ENCODE measurements at regions not wholly inside any gene's neighbourhood (a gene's known extent, or its start where the extent isn't known, plus 50 kb on each side); places are given as distances from the start of the nearest gene placed in this dataset.

DNA sequence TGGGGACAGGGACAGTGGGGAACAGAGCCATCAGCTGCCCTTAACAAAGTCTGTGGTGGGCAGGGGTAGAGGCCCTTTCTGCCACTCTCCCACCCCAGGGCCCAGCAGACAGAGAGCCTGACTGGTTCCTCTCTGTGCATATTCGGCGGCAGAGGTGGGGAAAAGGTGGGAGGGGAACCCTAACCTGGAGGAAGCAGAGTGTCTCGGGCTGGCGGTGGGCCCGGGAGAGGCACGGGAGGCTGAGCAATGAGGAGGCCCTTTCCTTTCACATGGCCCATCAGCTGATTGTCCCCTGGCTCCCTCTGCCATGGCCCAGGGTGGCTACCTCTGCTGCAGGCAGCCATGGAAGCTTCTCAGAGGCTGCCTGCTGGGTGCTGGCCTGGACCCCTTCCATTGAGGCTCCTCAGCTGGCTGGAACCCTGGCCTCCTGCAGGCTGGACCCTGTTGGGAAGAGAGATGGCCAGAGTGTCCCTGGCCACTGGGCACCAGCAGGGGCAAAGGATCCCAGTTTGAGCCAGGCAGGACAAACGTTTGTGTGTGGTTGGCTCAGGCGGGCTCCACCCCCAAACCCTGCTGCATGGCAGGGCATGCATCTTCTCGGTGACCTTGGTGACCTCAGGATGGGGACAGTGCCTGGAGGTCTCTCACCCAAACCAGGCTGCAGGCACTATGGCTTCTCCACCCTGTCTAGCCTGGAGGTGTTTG is 202.8 kb upstream of the ZNF536 start:
- no TSS peak for BruUV-seq (replicated peaks)

GRCh38 chr19:30170081-30170480 is 202.1 kb upstream of the ZNF536 start:
- H3K9me3 Mint-ChIP-seq (ENCODE audit: unreplicated experiment): no peaks in the 10 kb centered on the region
- no TSS peak for BruUV-seq (replicated peaks)
- no peaks in the 10 kb centered on the region for H3K4me1 Mint-ChIP-seq (ENCODE audit: insufficient read depth, unreplicated experiment)
- ChIA-PET POLR2A (no interaction called here), CTCF (no interaction called here)
- H3K36me3 Mint-ChIP-seq (ENCODE audit: insufficient read depth, unreplicated experiment): no peaks in the 10 kb centered on the region
- no peak overlapping the region for H3K4me3 Mint-ChIP-seq (ENCODE audit: unreplicated experiment)
- no peaks in the 10 kb centered on the region for H3K27me3 Mint-ChIP-seq (ENCODE audit: insufficient read depth, unreplicated experiment)
- H3K27ac Mint-ChIP-seq (ENCODE audit: low read depth, unreplicated experiment): no peak overlapping the region
- DNase-seq (ENCODE audit: unreplicated experiment): no peak
- intact Hi-C loops (cut with micrococcal nuclease): no loop called here
- no peak for TF ChIP-seq CTCF (IDR thresholded peaks at IDR 0.05; ENCODE audit: unreplicated experiment)

More for the DNA sequence above, 202.8 kb upstream of the ZNF536 start:
- no peak overlapping the region for H3K4me3 Mint-ChIP-seq (ENCODE audit: unreplicated experiment)
- no peak for DNase-seq (ENCODE audit: unreplicated experiment)
- intact Hi-C loops (cut with micrococcal nuclease): no loop called here
- ChIA-PET POLR2A (no interaction called here), CTCF (no interaction called here)
- TF ChIP-seq CTCF (IDR thresholded peaks at IDR 0.05; ENCODE audit: unreplicated experiment): no peak
- no peaks in the 10 kb centered on the region for H3K27me3 Mint-ChIP-seq (ENCODE audit: insufficient read depth, unreplicated experiment)
- no peaks in the 10 kb centered on the region for H3K4me1 Mint-ChIP-seq (ENCODE audit: insufficient read depth, unreplicated experiment)
- H3K36me3 Mint-ChIP-seq (ENCODE audit: insufficient read depth, unreplicated experiment): no peaks in the 10 kb centered on the region
- no peak overlapping the region for H3K27ac Mint-ChIP-seq (ENCODE audit: low read depth, unreplicated experiment)
- no peaks in the 10 kb centered on the region for H3K9me3 Mint-ChIP-seq (ENCODE audit: unreplicated experiment)

- CTCF ChIA-PET: no interaction called here
- Mint-ChIP-seq H3K36me3 (ENCODE audit: insufficient read depth, unreplicated experiment) (no peaks in the 10 kb centered on the region), H3K4me1 (ENCODE audit: insufficient read depth, unreplicated experiment) (no peaks in the 10 kb centered on the region), H3K27ac (ENCODE audit: low read depth, unreplicated experiment) (no peak overlapping the region), H3K27me3 (ENCODE audit: insufficient read depth, unreplicated experiment) (no peaks in the 10 kb centered on the region), H3K9me3 (ENCODE audit: unreplicated experiment) (no peaks in the 10 kb centered on the region), H3K4me3 (ENCODE audit: unreplicated experiment) (no peak overlapping the region)
- no peak for DNase-seq (ENCODE audit: unreplicated experiment)
- POLR2A ChIA-PET: no interaction called here
- intact Hi-C loops (cut with micrococcal nuclease): no loop called here
- no TSS peak for BruUV-seq (replicated peaks)
- TF ChIP-seq CTCF (IDR thresholded peaks at IDR 0.05; ENCODE audit: unreplicated experiment): no peak
Observed at GRCh38 chr19:30170495-30171137, 201.6 kb upstream of the ZNF536 start.

GRCh38 chr19:30171138-30171635 is 201.0 kb upstream of the ZNF536 start:
- intact Hi-C loops (cut with micrococcal nuclease): no loop called here
- no peaks in the 10 kb centered on the region for H3K4me1 Mint-ChIP-seq (ENCODE audit: insufficient read depth, unreplicated experiment)
- ChIA-PET POLR2A (no interaction called here), CTCF (no interaction called here)
- H3K27ac Mint-ChIP-seq (ENCODE audit: low read depth, unreplicated experiment): no peak overlapping the region
- TF ChIP-seq CTCF (IDR thresholded peaks at IDR 0.05; ENCODE audit: unreplicated experiment): no peak
- no peaks in the 10 kb centered on the region for H3K36me3 Mint-ChIP-seq (ENCODE audit: insufficient read depth, unreplicated experiment)
- no peak for DNase-seq (ENCODE audit: unreplicated experiment)
- H3K9me3 Mint-ChIP-seq (ENCODE audit: unreplicated experiment): peaks cover 4% of the 10 kb centered on the region
- BruUV-seq (replicated peaks): no TSS peak
- no peak overlapping the region for H3K4me3 Mint-ChIP-seq (ENCODE audit: unreplicated experiment)
- H3K27me3 Mint-ChIP-seq (ENCODE audit: insufficient read depth, unreplicated experiment): no peaks in the 10 kb centered on the region
